ENCODE measurements at regions not wholly inside any gene's neighbourhood (a gene's known extent, or its start where the extent isn't known, plus 50 kb on each side); places are given as distances from the start of the nearest gene placed in this dataset.

GRCh38 chr4:186018261-186018660, 50.7 kb upstream of the TLR3 start:
- no peak for ATAC-seq
- no peak for DNase-seq (ENCODE audit: low spot score)

- ATAC-seq (peak; percentile 47), DNase-seq (ENCODE audit: low spot score) (no peak)
These were observed 50.2 kb upstream of the TLR3 start for GRCh38 chr4:186018784-186019183.
